WI38 (cell line): ENCODE measurements at regions not wholly inside any gene's neighbourhood (a gene's known extent, or its start where the extent isn't known, plus 50 kb on each side); places are given as distances from the start of the nearest gene placed in this dataset.

Experiments
- H3K4me3 ChIP-seq: 2 replicates; pipeline ENCODE4 v1.5.1; 2011; ENCODE audit warnings: low read depth, mild to moderate bottlenecking, control low read depth, low read length
- TF ChIP-seq, protein P1 (sequence below): IDR thresholded peaks from 2 replicates; pipeline ENCODE4 v1.5.1; 2012; ENCODE audit warnings: low read depth, mild to moderate bottlenecking, control low read depth, low read length

- TF ChIP-seq, protein P1, sequence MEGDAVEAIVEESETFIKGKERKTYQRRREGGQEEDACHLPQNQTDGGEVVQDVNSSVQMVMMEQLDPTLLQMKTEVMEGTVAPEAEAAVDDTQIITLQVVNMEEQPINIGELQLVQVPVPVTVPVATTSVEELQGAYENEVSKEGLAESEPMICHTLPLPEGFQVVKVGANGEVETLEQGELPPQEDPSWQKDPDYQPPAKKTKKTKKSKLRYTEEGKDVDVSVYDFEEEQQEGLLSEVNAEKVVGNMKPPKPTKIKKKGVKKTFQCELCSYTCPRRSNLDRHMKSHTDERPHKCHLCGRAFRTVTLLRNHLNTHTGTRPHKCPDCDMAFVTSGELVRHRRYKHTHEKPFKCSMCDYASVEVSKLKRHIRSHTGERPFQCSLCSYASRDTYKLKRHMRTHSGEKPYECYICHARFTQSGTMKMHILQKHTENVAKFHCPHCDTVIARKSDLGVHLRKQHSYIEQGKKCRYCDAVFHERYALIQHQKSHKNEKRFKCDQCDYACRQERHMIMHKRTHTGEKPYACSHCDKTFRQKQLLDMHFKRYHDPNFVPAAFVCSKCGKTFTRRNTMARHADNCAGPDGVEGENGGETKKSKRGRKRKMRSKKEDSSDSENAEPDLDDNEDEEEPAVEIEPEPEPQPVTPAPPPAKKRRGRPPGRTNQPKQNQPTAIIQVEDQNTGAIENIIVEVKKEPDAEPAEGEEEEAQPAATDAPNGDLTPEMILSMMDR: no peak
- no peak overlapping the region for H3K4me3 ChIP-seq
Observed at GRCh38 chr13:40098246-40098645, 442.8 kb downstream of the COG6 start.

GRCh38 chr13:40101708-40102359 lies 446.4 kb downstream of the COG6 start:
- H3K4me3 ChIP-seq: no peak overlapping the region
- TF ChIP-seq, protein P1: no peak

DNA sequence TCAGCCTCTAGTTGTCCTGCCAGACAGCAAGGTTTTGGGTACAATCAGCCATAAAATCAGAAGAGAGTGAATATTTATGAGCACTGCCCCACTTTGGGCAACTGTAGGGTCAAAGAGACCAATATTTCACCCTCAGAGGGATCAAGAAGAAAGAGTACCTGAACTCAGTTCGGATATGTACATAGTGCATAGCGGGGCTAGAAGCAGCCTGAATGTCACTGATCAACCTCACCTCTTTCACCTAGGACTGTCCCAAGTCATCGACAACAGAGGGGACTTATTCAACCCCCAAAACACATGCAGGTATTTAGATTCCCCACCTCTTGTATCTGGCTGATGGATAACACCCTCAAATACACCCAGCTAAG lies 446.9 kb downstream of the COG6 start:
- H3K4me3 ChIP-seq: no peak overlapping the region
- TF ChIP-seq, protein P1: no peak

GRCh38 chr13:40102854-40103253 lies 447.4 kb downstream of the COG6 start:
- H3K4me3 ChIP-seq: no peak overlapping the region
- TF ChIP-seq, protein P1: no peak

- H3K4me3 ChIP-seq: no peak overlapping the region
- TF ChIP-seq, protein P1: no peak
Observed at GRCh38 chr13:40103864-40104263, 448.4 kb downstream of the COG6 start.

DNA sequence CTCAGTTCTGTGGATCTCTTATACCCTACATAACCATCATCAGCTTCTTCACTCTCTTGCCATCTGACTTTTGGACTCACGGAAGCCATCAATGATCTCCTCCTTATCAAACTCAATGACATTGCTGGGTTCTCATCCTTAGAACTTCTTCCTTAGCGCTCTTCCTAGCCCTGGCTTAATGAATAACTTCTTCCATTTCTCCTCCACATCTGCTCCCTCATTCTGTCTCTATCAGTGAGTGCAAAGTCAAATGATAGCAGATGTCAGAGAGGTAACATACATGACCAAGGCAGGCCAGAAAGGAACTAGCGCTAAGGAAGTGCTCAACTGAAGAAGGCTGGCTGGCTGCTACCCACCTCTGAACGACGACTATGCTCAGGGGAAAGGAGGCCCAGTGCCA lies 449.8 kb downstream of the COG6 start:
- TF ChIP-seq, protein P1: no peak

GRCh38 chr13:40109351-40109844 lies 453.9 kb downstream of the COG6 start:
- TF ChIP-seq, protein P1: no peak

More for the DNA sequence above, 449.8 kb downstream of the COG6 start:
- H3K4me3 ChIP-seq: no peak overlapping the region

More at GRCh38 chr13:40109351-40109844, 453.9 kb downstream of the COG6 start:
- no peak overlapping the region for H3K4me3 ChIP-seq
